ENCODE measurements at regions not wholly inside any gene's neighbourhood (a gene's known extent, or its start where the extent isn't known, plus 50 kb on each side); places are given as distances from the start of the nearest gene placed in this dataset.
"Not testable (repeated sequence)": the region's sequence is repeated elsewhere in the genome, so short reads cannot be mapped to it uniquely, and the experiment has no call there.

- H3K27ac Mint-ChIP-seq; H3K9me3 Mint-ChIP-seq; H3K36me3 Mint-ChIP-seq; DNase-seq (ENCODE audit: low spot score in 2 of 2); ATAC-seq: not testable (repeated sequence)
Measured at GRCh38 chr6:26770941-26771666, 111.6 kb upstream of the ZNF322 start.

GRCh38 chr6:26773414-26773813 lies 113.9 kb upstream of the ZNF322 start:
- H3K27ac Mint-ChIP-seq; ATAC-seq; DNase-seq (ENCODE audit: low spot score in 2 of 2); H3K36me3 Mint-ChIP-seq; H3K9me3 Mint-ChIP-seq: not testable (repeated sequence)

GRCh38 chr6:26780563-26780962 lies 121.0 kb upstream of the ZNF322 start:
- H3K36me3 Mint-ChIP-seq; H3K9me3 Mint-ChIP-seq; H3K27ac Mint-ChIP-seq; ATAC-seq; DNase-seq (ENCODE audit: low spot score in 2 of 2): not testable (repeated sequence)

GRCh38 chr6:26795474-26796307 lies 136.1 kb upstream of the ZNF322 start:
- DNase-seq (ENCODE audit: low spot score in 2 of 2); ATAC-seq; H3K36me3 Mint-ChIP-seq; H3K27ac Mint-ChIP-seq; H3K9me3 Mint-ChIP-seq: not testable (repeated sequence)

- not testable (repeated sequence) for H3K27ac Mint-ChIP-seq
Measured at GRCh38 chr6:26799903-26800633, 140.5 kb upstream of the ZNF322 start.

GRCh38 chr6:26803762-26804161 lies 144.2 kb upstream of the ZNF322 start:
- not testable (repeated sequence) for DNase-seq (ENCODE audit: low spot score in 2 of 2); ATAC-seq; H3K27ac Mint-ChIP-seq; H3K9me3 Mint-ChIP-seq; H3K36me3 Mint-ChIP-seq

More at GRCh38 chr6:26799903-26800633, 140.5 kb upstream of the ZNF322 start:
- H3K9me3 Mint-ChIP-seq; H3K36me3 Mint-ChIP-seq; ATAC-seq; DNase-seq (ENCODE audit: low spot score in 2 of 2): not testable (repeated sequence)

GRCh38 chr6:26811486-26812116 lies 152.1 kb upstream of the ZNF322 start:
- ATAC-seq; H3K36me3 Mint-ChIP-seq; H3K27ac Mint-ChIP-seq; H3K9me3 Mint-ChIP-seq; DNase-seq (ENCODE audit: low spot score in 2 of 2): not testable (repeated sequence)

GRCh38 chr6:26818640-26819225 lies 159.2 kb upstream of the ZNF322 start:
- ATAC-seq; H3K36me3 Mint-ChIP-seq; DNase-seq (ENCODE audit: low spot score in 2 of 2); H3K9me3 Mint-ChIP-seq; H3K27ac Mint-ChIP-seq: not testable (repeated sequence)

- H3K9me3 Mint-ChIP-seq; H3K36me3 Mint-ChIP-seq; H3K27ac Mint-ChIP-seq; ATAC-seq; DNase-seq (ENCODE audit: low spot score in 2 of 2): not testable (repeated sequence)
Measured at GRCh38 chr6:26827965-26828364, 168.4 kb upstream of the ZNF322 start.

GRCh38 chr6:26829480-26829879 lies 169.9 kb upstream of the ZNF322 start:
- H3K36me3 Mint-ChIP-seq; H3K9me3 Mint-ChIP-seq; ATAC-seq; H3K27ac Mint-ChIP-seq; DNase-seq (ENCODE audit: low spot score in 2 of 2): not testable (repeated sequence)

- not testable (repeated sequence) for ATAC-seq; H3K36me3 Mint-ChIP-seq; H3K9me3 Mint-ChIP-seq; H3K27ac Mint-ChIP-seq; DNase-seq (ENCODE audit: low spot score in 2 of 2)
Measured at GRCh38 chr6:26830992-26831391, 171.4 kb upstream of the ZNF322 start.

- H3K27ac Mint-ChIP-seq; H3K9me3 Mint-ChIP-seq; DNase-seq (ENCODE audit: low spot score in 2 of 2); ATAC-seq; H3K36me3 Mint-ChIP-seq: not testable (repeated sequence)
Measured at GRCh38 chr6:26835707-26836106, 176.2 kb upstream of the ZNF322 start.

- not testable (repeated sequence) for H3K36me3 Mint-ChIP-seq; H3K27ac Mint-ChIP-seq; ATAC-seq; H3K9me3 Mint-ChIP-seq; DNase-seq (ENCODE audit: low spot score in 2 of 2)
Measured at GRCh38 chr6:26836657-26837056, 177.1 kb upstream of the ZNF322 start.

GRCh38 chr6:26844823-26845222 lies 185.3 kb upstream of the ZNF322 start:
- not testable (repeated sequence) for H3K9me3 Mint-ChIP-seq; DNase-seq (ENCODE audit: low spot score in 2 of 2); H3K27ac Mint-ChIP-seq; ATAC-seq
- H3K36me3 Mint-ChIP-seq: peaks cover 8 to 12% of the 10 kb centered on the region in 2 donors

- not testable (repeated sequence) for DNase-seq (ENCODE audit: low spot score in 2 of 2); H3K27ac Mint-ChIP-seq
Measured at GRCh38 chr6:26857289-26857688, 197.7 kb upstream of the ZNF322 start.

GRCh38 chr6:26859067-26859770 lies 199.7 kb upstream of the ZNF322 start:
- peak in 1 of 2 donors; percentile 41 for ATAC-seq
- H3K36me3 Mint-ChIP-seq; DNase-seq (ENCODE audit: low spot score in 2 of 2); H3K27ac Mint-ChIP-seq; H3K9me3 Mint-ChIP-seq: not testable (repeated sequence)

More at GRCh38 chr6:26857289-26857688, 197.7 kb upstream of the ZNF322 start:
- not testable (repeated sequence) for H3K36me3 Mint-ChIP-seq, ATAC-seq, H3K9me3 Mint-ChIP-seq
